B cell (primary cell): ENCODE measurements at regions not wholly inside any gene's neighbourhood (a gene's known extent, or its start where the extent isn't known, plus 50 kb on each side); places are given as distances from the start of the nearest gene placed in this dataset.

Experiments
- ATAC-seq: fragments of 200-7000 bp; cut with Tn5 transposase; one replicate; pipeline ENCODE4 v1.10.0; 2021; ENCODE audit warnings: low read depth, mild to moderate bottlenecking, moderate number of reproducible peaks, moderate library complexity
- CTCF ChIA-PET: fragments of 350-600 bp; sonication (Branson Sonifier 250); formaldehyde crosslinking; loops from one replicate; lab custom pipeline; 2021; ENCODE audit warnings: antibody characterized with exemption, inconsistent platforms; lab: Charles Lee
- POLR2A ChIA-PET: fragments of 350-600 bp; sonication (Branson Sonifier 250); formaldehyde crosslinking; loops from one replicate; lab custom pipeline; 2021; ENCODE audit warnings: antibody characterized with exemption; lab: Charles Lee
- DNase-seq: peaks from one replicate; pipeline ENCODE4 v3.0.0; 2013
- H2AFZ ChIP-seq: 2 replicates; pipeline ENCODE4 v1.6.1; 2012; ENCODE audit warnings: mild to moderate bottlenecking, low read depth, low read length; ENCODE audit not compliant: insufficient read depth, poor library complexity, severe bottlenecking
- H3K27ac ChIP-seq, 2 donors: 1 replicate in 1 of 2; 2 replicates in 1 of 2; pipeline ENCODE4 v1.5.1; 2012 to 2013; ENCODE audit warnings: low read length in 2 of 2, mild to moderate bottlenecking in 2 of 2, moderate library complexity in 1 of 2
- H3K27me3 ChIP-seq, 4 experiments: fragments of 200-600 bp in 1 of 4; sonication (generic) in 1 of 4; replicated peaks in 1 of 4; 1 replicate in 2 of 4; 2 replicates in 2 of 4; pipeline versions ENCODE4 v1.6.1 to v1.7.0; 2013 to 2016; ENCODE audit warnings: low read length in 3 of 4, mild to moderate bottlenecking in 2 of 4, mixed read lengths in 1 of 4, moderate library complexity in 1 of 4; ENCODE audit not compliant: insufficient read depth in 4 of 4, control insufficient read depth in 3 of 4; ENCODE audit errors: control extremely low read depth in 1 of 4
- H3K36me3 ChIP-seq, 2 experiments: replicated peaks in 1 of 2; 1 replicate in 1 of 2; 2 replicates in 1 of 2; pipeline versions ENCODE4 v1.6.1 to v1.7.1; 2013; ENCODE audit warnings: low read length in 1 of 2; ENCODE audit not compliant: insufficient read depth in 2 of 2, control insufficient read depth in 1 of 2; ENCODE audit errors: control extremely low read depth in 1 of 2, extremely low read depth in 1 of 2
- H3K4me1 ChIP-seq, 2 donors: fragments of 200-600 bp in 1 of 2; sonication (generic) in 1 of 2; 1 replicate in 1 of 2; 2 replicates in 1 of 2; pipeline versions ENCODE4 v1.5.1 to v1.6.1; 2013 to 2017; ENCODE audit warnings: low read length in 2 of 2; ENCODE audit not compliant: control insufficient read depth in 2 of 2, insufficient read depth in 2 of 2
- H3K4me2 ChIP-seq: replicated peaks from 2 replicates; pipeline ENCODE3; 2012; ENCODE audit warnings: mild to moderate bottlenecking, low read depth, low read length; ENCODE audit not compliant: poor library complexity, severe bottlenecking
- H3K4me3 ChIP-seq, 5 experiments: fragments of 200-600 bp in 1 of 5; sonication (generic) in 1 of 5; 1 replicate in 3 of 5; 2 replicates in 2 of 5; pipeline versions ENCODE4 v1.5.1 to v1.7.0; 2011 to 2016; ENCODE audit warnings: low read length in 4 of 5, mild to moderate bottlenecking in 4 of 5, low read depth in 2 of 5, control low read depth in 1 of 5, moderate library complexity in 1 of 5; ENCODE audit not compliant: insufficient read depth in 1 of 5; ENCODE audit errors: control extremely low read depth in 1 of 5, extremely low read depth in 1 of 5
- H3K79me2 ChIP-seq: fragments of 200-600 bp; sonication (generic); one replicate; pipeline ENCODE4 v1.6.0; 2016; ENCODE audit warnings: low read length; ENCODE audit not compliant: control insufficient read depth, insufficient read depth
- H3K9ac ChIP-seq: fragments of 200-600 bp; sonication (generic); 2 replicates; pipeline ENCODE4 v1.6.1; 2017; ENCODE audit warnings: mild to moderate bottlenecking, low read length, moderate library complexity
- H3K9me3 ChIP-seq, 3 donors: one replicate each; pipeline versions ENCODE4 v1.6.1 to v1.7.1; 2013; ENCODE audit warnings: low read length in 2 of 3; ENCODE audit not compliant: control insufficient read depth in 2 of 3, insufficient read depth in 1 of 3; ENCODE audit errors: control extremely low read depth in 1 of 3
- H4K20me1 ChIP-seq: 2 replicates; pipeline ENCODE4 v1.6.0; 2012; ENCODE audit warnings: mild to moderate bottlenecking, low read length; ENCODE audit not compliant: insufficient read depth, control insufficient read depth, poor library complexity, severe bottlenecking
- H3K27ac Mint-ChIP-seq: one replicate; pipeline ENCODE4 v1.8.0; 2021; ENCODE audit warnings: mixed read lengths
- H3K27me3 Mint-ChIP-seq: one replicate; pipeline ENCODE4 v1.8.0; 2021; ENCODE audit warnings: mixed read lengths
- H3K4me1 Mint-ChIP-seq: one replicate; pipeline ENCODE4 v1.8.0; 2021; ENCODE audit warnings: mixed read lengths
- H3K4me3 Mint-ChIP-seq: one replicate; pipeline ENCODE4 v1.8.0; 2021; ENCODE audit warnings: mixed read lengths
- H3K9me3 Mint-ChIP-seq: one replicate; pipeline ENCODE4 v1.8.0; 2022; ENCODE audit warnings: mixed read lengths; ENCODE audit not compliant: insufficient read depth
- EZH2 ChIP-seq: IDR thresholded peaks from 2 replicates; pipeline ENCODE4 v1.6.1; 2012; ENCODE audit warnings: borderline replicate concordance, low read depth, mild to moderate bottlenecking, moderate library complexity, low read length; ENCODE audit not compliant: insufficient read depth, poor library complexity, severe bottlenecking
- WGBS: methylation state at CpG from one replicate; pipeline ENCODE4 v1.1.5; 2013; ENCODE audit warnings: missing lambda C conversion rate; ENCODE audit not compliant: insufficient coverage; 5-methylcytosine and 5-hydroxymethylcytosine counted together
- intact Hi-C: fragments of 100-400 bp; cut with micrococcal nuclease; formaldehyde crosslinking; loops from one replicate; pipeline ENCODE4 v1.10.0; 2022
- TF ChIP-seq, protein P1 (sequence below): fragments of 200-600 bp; IDR thresholded peaks from one replicate; pipeline ENCODE4 v1.8.0; 2022; ENCODE audit warnings: antibody characterized with exemption, mild to moderate bottlenecking

DNA sequence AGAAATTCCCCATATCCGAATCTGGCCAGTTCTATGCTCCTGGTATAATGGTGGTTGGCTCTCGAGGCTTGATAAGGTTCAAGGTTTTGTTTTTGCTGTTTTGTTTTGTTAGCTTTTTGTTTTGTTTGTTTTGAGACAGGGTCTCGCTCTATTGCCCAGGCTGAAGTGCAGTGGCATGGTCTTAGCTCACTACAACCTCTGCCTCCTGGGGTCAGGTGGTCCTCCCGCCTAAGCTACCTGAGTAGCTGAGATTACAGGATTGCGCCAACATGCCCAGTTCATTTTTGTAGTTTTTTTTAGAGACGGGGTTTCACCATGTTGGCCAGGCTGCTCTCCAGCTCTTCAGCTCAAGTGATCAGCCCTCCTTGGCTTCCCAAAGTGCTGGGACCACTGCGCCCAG, 109.1 kb upstream of the ERRFI1 start:
- intact Hi-C loops: no loop called here
- TF ChIP-seq, protein P1, sequence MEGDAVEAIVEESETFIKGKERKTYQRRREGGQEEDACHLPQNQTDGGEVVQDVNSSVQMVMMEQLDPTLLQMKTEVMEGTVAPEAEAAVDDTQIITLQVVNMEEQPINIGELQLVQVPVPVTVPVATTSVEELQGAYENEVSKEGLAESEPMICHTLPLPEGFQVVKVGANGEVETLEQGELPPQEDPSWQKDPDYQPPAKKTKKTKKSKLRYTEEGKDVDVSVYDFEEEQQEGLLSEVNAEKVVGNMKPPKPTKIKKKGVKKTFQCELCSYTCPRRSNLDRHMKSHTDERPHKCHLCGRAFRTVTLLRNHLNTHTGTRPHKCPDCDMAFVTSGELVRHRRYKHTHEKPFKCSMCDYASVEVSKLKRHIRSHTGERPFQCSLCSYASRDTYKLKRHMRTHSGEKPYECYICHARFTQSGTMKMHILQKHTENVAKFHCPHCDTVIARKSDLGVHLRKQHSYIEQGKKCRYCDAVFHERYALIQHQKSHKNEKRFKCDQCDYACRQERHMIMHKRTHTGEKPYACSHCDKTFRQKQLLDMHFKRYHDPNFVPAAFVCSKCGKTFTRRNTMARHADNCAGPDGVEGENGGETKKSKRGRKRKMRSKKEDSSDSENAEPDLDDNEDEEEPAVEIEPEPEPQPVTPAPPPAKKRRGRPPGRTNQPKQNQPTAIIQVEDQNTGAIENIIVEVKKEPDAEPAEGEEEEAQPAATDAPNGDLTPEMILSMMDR: no peak
- no peak for TF ChIP-seq EZH2
- no peak overlapping the region for H3K27ac Mint-ChIP-seq
- ATAC-seq (no peak), DNase-seq (no peak)
- Histone ChIP-seq H3K27ac (no peak overlapping the region), H3K4me2 (no peak overlapping the region), H3K9ac (no peak overlapping the region), H3K79me2 (no peaks in the 10 kb centered on the region), H3K4me3 (no peak overlapping the region), H3K27me3 (peaks cover 0 to 9% (median 2%) of the 10 kb centered on the region in 4 experiments), H3K4me1 (no peaks in the 10 kb centered on the region), H4K20me1 (no peaks in the 10 kb centered on the region), H2AFZ (no peak overlapping the region), H3K9me3 (peaks cover 0 to 1% (median 0%) of the 10 kb centered on the region in 3 donors), H3K36me3 (no peaks in the 10 kb centered on the region)
- POLR2A ChIA-PET: no interaction called here
- no peaks in the 10 kb centered on the region for H3K4me1 Mint-ChIP-seq
- no peaks in the 10 kb centered on the region for H3K9me3 Mint-ChIP-seq
- 91% methylated on average over 6 of the region's 7 CpGs for WGBS
- CTCF ChIA-PET: no interaction called here
- H3K27me3 Mint-ChIP-seq: peaks cover 47% of the 10 kb centered on the region
- no peak overlapping the region for H3K4me3 Mint-ChIP-seq

DNA sequence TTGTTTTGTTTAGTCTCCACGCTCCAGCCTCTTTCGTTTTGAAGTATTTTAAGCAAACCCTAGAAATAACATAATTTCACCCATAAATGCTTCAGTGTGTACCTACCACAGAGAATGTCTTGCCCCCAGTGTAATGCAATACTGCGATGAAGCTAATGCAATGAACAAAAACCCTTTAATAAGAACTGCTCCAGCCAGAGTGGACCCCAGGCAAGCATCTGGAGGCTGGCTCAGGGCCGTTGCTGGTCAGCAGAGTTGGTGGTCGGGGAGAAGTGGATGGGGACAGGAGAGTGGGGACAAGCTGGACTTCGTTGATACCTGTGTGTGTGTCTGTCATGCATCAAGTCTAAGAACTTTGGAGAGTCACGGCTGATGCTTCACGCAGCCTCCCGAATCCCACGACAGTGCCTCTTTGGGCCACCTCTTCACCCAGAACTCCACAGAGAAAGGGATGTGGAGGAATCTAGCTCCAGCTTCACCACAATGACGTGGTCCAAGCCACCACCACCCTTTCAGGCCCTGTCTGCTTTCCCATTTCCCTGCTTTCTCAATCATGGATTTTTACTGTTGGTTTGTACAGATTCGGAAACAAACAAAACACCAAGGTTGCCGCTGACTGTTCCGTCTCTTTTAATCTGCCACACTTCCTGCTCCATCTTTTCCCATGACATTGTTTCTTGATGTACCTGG, 108.6 kb upstream of the ERRFI1 start:
- 75% methylated on average over 10 of the region's 14 CpGs for WGBS
- no peaks in the 10 kb centered on the region for H3K36me3 ChIP-seq
- no peak overlapping the region for H3K27ac Mint-ChIP-seq
- no peaks in the 10 kb centered on the region for H3K9me3 ChIP-seq
- no peaks in the 10 kb centered on the region for H3K4me1 Mint-ChIP-seq
- H3K4me2 ChIP-seq: no peak overlapping the region
- CTCF ChIA-PET: no interaction called here
- TF ChIP-seq, protein P1: no peak
- TF ChIP-seq EZH2: no peak
- H3K79me2 ChIP-seq: no peaks in the 10 kb centered on the region
- no peak for ATAC-seq
- no peak overlapping the region for H3K4me3 ChIP-seq
- H3K27me3 ChIP-seq: peaks cover 0 to 9% (median 2%) of the 10 kb centered on the region in 4 experiments
- no peak overlapping the region for H3K9ac ChIP-seq
- H2AFZ ChIP-seq: no peak overlapping the region
- no peak for DNase-seq
- peaks cover 47% of the 10 kb centered on the region for H3K27me3 Mint-ChIP-seq
- H4K20me1 ChIP-seq: no peaks in the 10 kb centered on the region
- no peaks in the 10 kb centered on the region for H3K9me3 Mint-ChIP-seq
- H3K27ac ChIP-seq: no peak overlapping the region
- H3K4me3 Mint-ChIP-seq: no peak overlapping the region
- H3K4me1 ChIP-seq: no peaks in the 10 kb centered on the region
- POLR2A ChIA-PET: no interaction called here
- intact Hi-C loops: no loop called here
